ENCODE measurements at regions not wholly inside any gene's neighbourhood (a gene's known extent, or its start where the extent isn't known, plus 50 kb on each side); places are given as distances from the start of the nearest gene placed in this dataset.

GRCh38 chr1:5009376-5010065 lies 355.1 kb downstream of the AJAP1 start:
- FAIRE-seq (no peak), DNase-seq (ENCODE audit: insufficient read length, low spot score) (no peak)

GRCh38 chr1:5005171-5005570 lies 350.8 kb downstream of the AJAP1 start:
- no peak for FAIRE-seq
- no peak for DNase-seq (ENCODE audit: insufficient read length, low spot score)

GRCh38 chr1:5002676-5003075 lies 348.3 kb downstream of the AJAP1 start:
- FAIRE-seq, result no peak
- DNase-seq (ENCODE audit: insufficient read length, low spot score), result no peak

GRCh38 chr1:5001466-5001865 lies 347.1 kb downstream of the AJAP1 start:
- FAIRE-seq (no peak), DNase-seq (ENCODE audit: insufficient read length, low spot score) (no peak)

GRCh38 chr1:4986306-4986705 lies 331.9 kb downstream of the AJAP1 start:
- FAIRE-seq, result no peak
- DNase-seq (ENCODE audit: insufficient read length, low spot score), result no peak

DNA sequence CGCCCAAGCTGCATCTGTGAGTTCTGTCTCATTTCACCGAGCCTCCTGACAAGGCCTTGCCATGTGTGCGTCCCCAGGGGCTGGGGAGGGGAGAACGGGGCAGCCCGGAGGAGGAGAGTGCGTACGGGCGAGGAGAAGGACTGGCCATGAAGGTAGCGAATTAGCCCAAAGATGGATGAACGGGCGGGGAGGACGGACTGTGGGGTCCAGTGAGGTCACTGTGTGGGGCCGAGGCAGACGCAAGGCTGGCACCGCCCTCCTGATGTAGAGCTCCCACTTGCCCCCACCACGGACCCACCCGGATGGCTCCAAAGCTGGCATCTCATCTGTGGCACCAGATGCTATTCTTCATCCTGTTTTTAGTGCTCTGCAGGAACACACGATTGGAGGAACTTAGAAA lies 330.4 kb downstream of the AJAP1 start:
- DNase-seq (ENCODE audit: insufficient read length, low spot score), result no peak
- FAIRE-seq, result no peak

DNA sequence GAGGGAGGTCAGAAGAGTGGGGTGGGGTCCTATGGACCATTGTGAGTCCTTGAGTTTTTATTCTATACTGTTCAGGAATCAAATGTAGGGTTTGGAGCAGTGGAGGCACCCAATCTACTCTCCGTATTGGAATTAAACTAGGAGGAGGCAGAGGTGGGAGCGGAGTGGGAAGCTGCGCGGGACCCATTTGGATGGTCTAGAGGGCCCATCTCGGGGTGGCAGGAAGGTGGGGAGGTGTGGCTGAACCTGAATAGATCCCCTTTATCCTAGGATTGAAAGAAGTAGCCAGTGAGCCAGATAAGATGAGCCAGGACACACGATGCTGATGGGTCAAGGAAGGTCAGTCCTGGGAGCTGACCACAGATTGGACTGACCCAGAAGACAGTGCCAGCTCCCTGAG lies 325.8 kb downstream of the AJAP1 start:
- DNase-seq (ENCODE audit: insufficient read length, low spot score) (no peak), FAIRE-seq (no peak)

DNA sequence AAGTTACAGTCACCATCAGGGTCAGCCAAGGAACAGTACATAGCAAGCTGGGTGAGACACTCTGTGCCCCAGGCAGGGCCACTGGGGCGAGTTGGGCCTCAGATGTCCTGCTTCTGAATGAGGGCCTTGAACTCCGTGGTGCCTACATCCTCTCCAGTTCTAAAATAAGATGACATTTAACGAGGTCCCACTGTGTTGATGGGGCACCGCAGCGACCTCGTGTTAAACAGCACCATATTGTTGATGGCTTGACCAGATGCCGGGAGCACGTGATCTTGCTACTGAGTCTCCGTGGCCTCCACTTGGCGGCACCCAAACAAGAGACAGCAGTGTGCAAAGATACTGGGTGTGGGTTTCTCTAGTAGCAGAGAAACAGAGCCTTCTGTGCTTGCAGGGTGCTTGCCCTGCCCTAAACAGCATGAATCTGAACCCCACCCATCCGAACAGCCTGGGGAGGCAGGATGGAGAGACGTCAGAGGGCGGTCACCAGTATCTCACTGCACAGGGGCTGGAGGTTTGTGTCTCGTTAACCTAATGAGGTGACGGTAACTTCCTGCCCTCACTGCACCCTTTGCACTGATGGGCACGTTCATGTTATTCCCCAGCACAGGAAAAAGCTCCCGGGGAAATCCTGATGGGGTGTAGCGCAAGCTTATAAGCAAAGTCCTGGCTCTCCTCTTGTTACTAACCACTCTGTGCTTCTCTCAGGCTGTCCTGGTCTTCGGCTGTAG lies 324.4 kb downstream of the AJAP1 start:
- FAIRE-seq, result no peak

GRCh38 chr1:4977701-4978100 lies 323.3 kb downstream of the AJAP1 start:
- DNase-seq (ENCODE audit: insufficient read length, low spot score) (no peak), FAIRE-seq (no peak)

More for the DNA sequence above, 324.4 kb downstream of the AJAP1 start:
- DNase-seq (ENCODE audit: insufficient read length, low spot score), result no peak

DNA sequence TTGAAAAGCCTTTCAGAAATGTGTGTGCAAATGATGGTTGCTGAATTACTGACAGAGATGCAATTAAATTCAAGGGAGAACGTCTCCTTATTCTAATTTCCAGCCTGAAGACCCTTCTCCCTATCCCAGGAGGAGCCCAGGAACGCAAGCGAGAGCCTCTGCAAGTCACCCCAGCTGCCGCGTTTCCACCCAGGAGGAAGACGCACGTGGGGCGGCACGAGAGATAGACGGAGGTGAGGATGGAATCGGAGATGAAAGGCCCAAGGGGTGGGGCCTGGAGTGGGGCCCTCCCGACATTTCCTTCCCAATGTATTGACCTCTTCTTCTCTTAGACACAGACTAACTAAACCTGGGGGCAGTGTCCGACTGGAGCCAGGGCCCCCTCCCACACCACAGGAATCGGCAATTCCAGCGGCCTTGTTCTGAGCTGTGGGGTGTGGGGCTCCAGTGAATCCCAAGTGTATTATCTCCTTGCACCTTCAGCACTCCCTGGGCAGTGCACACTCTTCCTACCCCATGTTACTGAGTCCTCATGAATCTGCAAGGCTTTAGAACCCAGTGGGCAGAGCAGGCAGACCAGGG lies 322.5 kb downstream of the AJAP1 start:
- no peak for FAIRE-seq
- no peak for DNase-seq (ENCODE audit: insufficient read length, low spot score)

GRCh38 chr1:4975856-4976255 lies 321.4 kb downstream of the AJAP1 start:
- FAIRE-seq (no peak), DNase-seq (ENCODE audit: insufficient read length, low spot score) (no peak)

DNA sequence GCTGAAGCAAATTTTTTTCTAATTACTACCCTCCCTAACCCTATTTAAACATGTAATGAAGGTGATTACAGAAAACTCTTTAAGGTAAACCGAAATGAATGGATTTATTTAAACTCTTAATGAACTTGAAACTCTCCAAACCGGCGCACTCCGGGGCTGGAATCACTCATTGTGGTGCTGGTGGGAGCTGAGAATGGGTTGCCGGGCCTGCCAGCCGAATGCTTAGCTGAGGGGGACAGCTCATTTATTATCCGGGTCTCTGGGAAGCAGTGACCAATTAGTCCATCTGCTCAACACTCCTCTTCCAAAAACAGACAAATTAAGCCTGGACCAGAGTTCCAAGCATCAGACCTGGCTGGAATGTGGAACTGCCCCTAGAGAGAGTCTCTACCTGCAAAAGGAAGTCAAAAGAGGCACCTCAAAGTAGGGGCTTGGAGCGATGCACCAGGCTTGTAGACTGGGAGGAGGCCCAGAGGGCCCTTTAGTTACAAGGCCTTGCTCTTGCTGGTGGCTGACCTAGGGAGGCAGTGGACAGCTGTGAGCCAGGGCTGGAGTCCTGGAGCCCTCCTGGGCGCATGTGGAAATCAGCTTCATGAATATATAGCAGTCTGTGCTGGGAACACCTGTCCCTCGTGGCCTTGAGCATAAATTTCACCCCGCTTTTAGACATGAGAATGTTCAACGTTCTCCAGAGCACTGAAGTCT lies 320.7 kb downstream of the AJAP1 start:
- FAIRE-seq, result no peak

GRCh38 chr1:4973341-4973740 lies 318.9 kb downstream of the AJAP1 start:
- FAIRE-seq (no peak), DNase-seq (ENCODE audit: insufficient read length, low spot score) (no peak)

More for the DNA sequence above, 320.7 kb downstream of the AJAP1 start:
- DNase-seq (ENCODE audit: insufficient read length, low spot score), result no peak

- FAIRE-seq, result no peak
- DNase-seq (ENCODE audit: insufficient read length, low spot score), result no peak
Measured at GRCh38 chr1:4972761-4973320, 318.4 kb downstream of the AJAP1 start.

- no peak for DNase-seq (ENCODE audit: insufficient read length, low spot score)
- FAIRE-seq, result no peak
Measured at GRCh38 chr1:4971666-4972065, 317.3 kb downstream of the AJAP1 start.

GRCh38 chr1:4970532-4970931 lies 316.1 kb downstream of the AJAP1 start:
- DNase-seq (ENCODE audit: insufficient read length, low spot score), result no peak
- FAIRE-seq, result no peak

- no peak for DNase-seq (ENCODE audit: insufficient read length, low spot score)
- FAIRE-seq, result no peak
Measured at GRCh38 chr1:4969556-4970129, 315.2 kb downstream of the AJAP1 start.

GRCh38 chr1:4965346-4966075 lies 311.1 kb downstream of the AJAP1 start:
- FAIRE-seq (no peak), DNase-seq (ENCODE audit: insufficient read length, low spot score) (no peak)

DNA sequence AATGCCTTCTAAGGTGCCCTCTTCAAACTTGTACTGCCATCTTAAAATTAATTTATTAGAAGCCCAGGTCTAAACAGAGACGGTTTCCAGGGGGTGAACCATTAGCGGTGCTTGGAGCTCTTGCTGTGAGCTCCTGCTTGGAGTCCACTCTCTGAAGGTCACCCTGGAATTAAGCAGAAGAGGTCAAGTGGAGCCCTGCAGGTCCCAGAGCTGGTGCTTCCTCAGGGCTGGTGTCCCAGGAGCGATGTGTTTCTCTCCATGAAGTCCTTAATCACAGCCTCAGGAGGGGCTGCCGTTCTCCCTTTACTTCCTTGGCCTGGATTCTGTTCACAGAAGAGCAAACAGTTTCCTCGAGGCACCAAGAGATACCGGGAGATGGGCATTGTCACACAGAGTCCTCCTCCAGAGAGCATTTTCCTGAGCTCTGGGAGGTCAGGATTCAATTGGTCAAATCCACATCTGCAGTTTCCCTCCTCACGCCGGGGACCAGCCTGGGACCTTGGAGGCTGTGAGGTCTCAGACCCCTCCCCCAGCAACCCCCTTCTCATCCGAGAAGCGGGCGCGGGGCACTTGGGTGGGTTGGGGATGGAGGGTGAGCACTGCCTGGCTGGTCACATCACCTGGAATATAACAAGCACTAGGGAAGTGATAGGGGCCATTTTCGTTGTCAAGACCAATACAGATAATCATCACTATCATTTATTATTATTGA lies 310.4 kb downstream of the AJAP1 start:
- no peak for FAIRE-seq

More for the DNA sequence above, 310.4 kb downstream of the AJAP1 start:
- no peak for DNase-seq (ENCODE audit: insufficient read length, low spot score)

Measured in GM19239 (cell line).